ENCODE measurements at regions not wholly inside any gene's neighbourhood (a gene's known extent, or its start where the extent isn't known, plus 50 kb on each side); places are given as distances from the start of the nearest gene placed in this dataset.

DNA sequence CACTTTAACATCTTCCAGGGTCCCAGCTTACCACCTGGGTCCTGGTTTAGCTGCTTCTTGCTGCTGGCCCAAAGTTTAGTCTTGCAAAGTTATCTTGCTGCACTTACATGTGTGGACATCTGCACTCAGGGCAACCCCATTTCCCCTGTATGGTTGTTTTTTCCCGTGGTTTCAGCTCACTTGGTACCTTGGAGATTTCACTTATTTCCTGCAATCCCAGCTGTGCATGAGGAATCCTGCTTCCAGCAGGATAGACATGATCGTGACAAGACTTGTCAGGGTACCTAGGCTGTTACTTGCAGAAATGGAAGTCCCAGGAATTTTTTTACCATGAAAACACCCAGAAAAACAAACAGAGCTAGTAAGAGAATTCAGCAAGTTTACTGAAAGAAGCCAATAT, 95.9 kb upstream of the LEP start:
- H3K36me3 ChIP-seq, result no peaks in the 10 kb centered on the region
- no peaks in the 10 kb centered on the region for H3K27me3 ChIP-seq
- no peak overlapping the region for H3K4me3 ChIP-seq
- H4K20me1 ChIP-seq, result no peaks in the 10 kb centered on the region
- no peak overlapping the region for H3K9ac ChIP-seq
- H3K9me3 ChIP-seq (replicated peaks in 1 of 11), result peaks cover 14 to 26% (median 20%) of the 10 kb centered on the region in 11 experiments
- peaks cover 10 to 19% (median 16%) of the 10 kb centered on the region in 10 experiments for H3K4me1 ChIP-seq
- 0 out of 22 replicates have a peak overlapping the region, but pooled peaks of 1 of the 11 experiments have one; percentile 8 for H3K4me2 ChIP-seq
- TF ChIP-seq Cebpa-rat (IDR thresholded peaks at IDR 0.05), result no peak
- H3K27ac ChIP-seq, result no peak overlapping the region

DNA sequence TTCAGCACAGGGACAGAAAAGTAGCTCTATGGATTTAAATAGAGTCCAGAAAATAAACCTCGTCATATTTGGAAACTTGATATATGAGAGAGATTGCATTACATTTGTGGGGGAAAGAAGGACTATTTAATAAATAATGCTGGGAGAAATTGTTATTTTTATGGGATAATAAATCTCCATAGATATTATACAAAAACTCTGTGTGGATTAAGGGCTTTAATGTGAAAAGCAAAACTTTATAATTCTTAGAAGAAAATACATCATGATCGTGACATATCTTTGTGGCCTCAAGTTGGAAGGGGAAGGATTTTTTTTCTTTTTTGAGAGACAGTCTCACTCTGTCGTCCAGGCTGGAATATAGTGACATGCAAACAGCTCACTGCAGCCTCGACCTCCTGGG, 95.0 kb upstream of the LEP start:
- H3K9me3 ChIP-seq (replicated peaks in 1 of 11), result peaks cover 11 to 19% (median 15%) of the 10 kb centered on the region in 11 experiments; a peak in 21 of 22 replicates
- H3K27ac ChIP-seq, result no peak overlapping the region
- no peak overlapping the region for H3K4me2 ChIP-seq
- no peaks in the 10 kb centered on the region for H3K36me3 ChIP-seq
- H3K9ac ChIP-seq, result no peak overlapping the region
- H3K27me3 ChIP-seq, result no peaks in the 10 kb centered on the region
- no peak for TF ChIP-seq Cebpa-rat (IDR thresholded peaks at IDR 0.05)
- H3K4me3 ChIP-seq, result no peak overlapping the region
- H4K20me1 ChIP-seq, result no peaks in the 10 kb centered on the region
- peaks cover 10 to 28% (median 20%) of the 10 kb centered on the region in 10 experiments for H3K4me1 ChIP-seq

DNA sequence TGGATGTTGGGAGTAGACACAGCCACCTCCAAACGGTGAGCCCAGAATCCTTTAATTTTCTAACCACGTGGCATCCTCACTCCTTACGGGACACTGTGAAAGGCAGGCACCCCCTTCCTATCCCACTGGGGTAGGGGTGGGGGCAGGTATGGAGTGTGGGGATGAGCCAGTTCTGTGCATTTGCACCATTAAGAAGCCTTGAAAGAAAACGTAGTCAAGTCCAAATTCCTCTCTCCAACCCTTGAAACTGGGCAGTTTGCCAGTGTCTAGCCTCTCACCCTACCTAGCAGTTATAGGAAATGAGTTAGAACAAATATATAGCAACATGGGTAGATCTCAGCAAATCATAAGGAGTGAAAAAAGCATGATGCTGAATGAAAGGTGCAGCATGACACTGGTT, 92.4 kb upstream of the LEP start:
- H3K27me3 ChIP-seq, result no peaks in the 10 kb centered on the region
- peaks cover 13 to 36% (median 23%) of the 10 kb centered on the region in 10 experiments for H3K4me1 ChIP-seq
- no peak for TF ChIP-seq Cebpa-rat (IDR thresholded peaks at IDR 0.05)
- H3K4me2 ChIP-seq, result no peak overlapping the region
- peaks cover 5 to 7% (median 6%) of the 10 kb centered on the region in 11 experiments; a peak in 21 of 22 replicates for H3K9me3 ChIP-seq (replicated peaks in 1 of 11)
- no peaks in the 10 kb centered on the region for H4K20me1 ChIP-seq
- H3K9ac ChIP-seq, result no peak overlapping the region
- H3K36me3 ChIP-seq, result no peaks in the 10 kb centered on the region
- no peak overlapping the region for H3K4me3 ChIP-seq
- no peak overlapping the region for H3K27ac ChIP-seq

DNA sequence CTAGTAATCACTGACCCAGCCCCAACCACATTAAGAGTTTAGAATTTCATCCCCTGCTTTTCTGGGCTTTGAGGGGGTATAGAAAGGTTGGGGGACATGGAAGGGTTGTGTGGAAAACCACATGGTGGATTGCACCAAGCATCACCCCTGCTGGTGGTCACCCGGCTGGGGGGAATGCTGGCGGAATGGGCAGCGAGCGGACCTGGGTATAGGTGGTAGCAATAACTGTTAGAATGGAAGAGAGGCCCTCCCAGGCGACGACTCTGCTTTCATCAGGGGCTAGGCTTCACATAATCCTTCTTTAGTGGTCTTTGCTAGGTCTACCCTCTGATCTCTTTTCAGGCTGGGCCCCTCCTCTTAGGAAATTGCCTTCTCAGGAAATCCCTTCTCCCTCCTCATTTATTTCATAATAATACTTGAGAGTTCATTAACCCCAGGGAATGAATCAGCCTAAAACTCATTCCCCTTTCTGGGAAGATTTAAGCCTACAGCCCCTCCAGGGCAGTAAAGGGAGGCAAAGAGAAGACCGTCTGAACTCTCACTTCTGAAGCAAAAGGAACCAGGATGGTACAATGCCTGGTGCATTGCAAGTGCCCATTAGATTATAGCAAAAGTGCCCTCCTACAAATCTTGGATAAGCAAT, 90.7 kb upstream of the LEP start:
- Histone ChIP-seq H3K4me2 (peak overlapping the region in 7 of 11 experiments; percentile 2 to 72 (median 57); a peak in 11 of 22 replicates), H3K27ac (no peak overlapping the region), H3K9me3 (replicated peaks in 1 of 11) (no peaks in the 10 kb centered on the region), H3K4me1 (peaks cover 13 to 48% (median 25%) of the 10 kb centered on the region in 10 experiments), H3K27me3 (no peaks in the 10 kb centered on the region), H3K36me3 (no peaks in the 10 kb centered on the region), H3K4me3 (no peak overlapping the region), H3K9ac (no peak overlapping the region), H4K20me1 (no peaks in the 10 kb centered on the region)
- TF ChIP-seq Cebpa-rat (IDR thresholded peaks at IDR 0.05), result no peak

DNA sequence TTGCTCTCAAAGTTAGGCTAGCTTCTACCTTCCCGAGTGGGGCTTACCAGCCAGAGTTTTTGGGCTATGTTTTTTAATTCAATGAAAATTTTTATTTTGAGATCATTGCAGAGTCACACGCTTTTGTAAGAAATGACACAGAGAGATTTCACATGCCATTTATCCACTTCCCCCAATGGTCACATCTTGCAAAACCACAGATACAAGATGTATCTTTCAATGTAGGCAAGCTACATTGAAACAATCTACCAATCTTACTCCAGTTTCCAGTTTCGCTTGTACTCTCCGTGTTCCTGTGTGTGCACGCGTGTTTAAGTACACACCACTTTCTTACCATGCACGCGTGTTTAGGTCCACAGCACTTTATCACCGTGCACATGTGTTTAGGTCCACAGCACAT, 89.4 kb upstream of the LEP start:
- Histone ChIP-seq H4K20me1 (no peaks in the 10 kb centered on the region), H3K27me3 (no peaks in the 10 kb centered on the region), H3K36me3 (no peaks in the 10 kb centered on the region), H3K9me3 (replicated peaks in 1 of 11) (no peaks in the 10 kb centered on the region), H3K9ac (no peak overlapping the region), H3K4me1 (peaks cover 13 to 52% (median 25%) of the 10 kb centered on the region in 10 experiments), H3K4me2 (peak overlapping the region in 10 of 11 experiments; percentile 22 to 72 (median 56); a peak in 17 of 22 replicates), H3K4me3 (no peak overlapping the region), H3K27ac (peak overlapping the region in 3 of 11 experiments; percentile 13 to 40 (median 14); a peak in 4 of 22 replicates)
- no peak for TF ChIP-seq Cebpa-rat (IDR thresholded peaks at IDR 0.05)

DNA sequence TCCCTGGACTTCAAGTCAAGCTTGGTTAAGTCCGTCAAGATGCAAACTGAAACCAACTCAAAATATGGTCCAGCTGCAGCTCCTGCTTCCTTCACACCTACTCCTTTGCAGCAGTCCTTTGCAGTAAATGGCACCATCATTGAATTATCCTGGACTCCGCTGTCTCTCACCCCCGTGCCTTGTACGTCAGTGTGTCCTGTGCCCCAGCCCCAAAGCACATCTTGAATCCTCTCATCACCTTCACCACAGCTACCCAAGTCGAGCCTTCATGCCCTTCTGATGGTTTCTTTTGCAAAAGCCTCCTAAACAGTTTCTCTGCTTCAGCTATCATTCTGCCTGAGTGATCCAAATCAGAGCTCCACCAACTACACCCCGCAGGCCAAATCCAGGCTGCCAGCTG, 88.4 kb upstream of the LEP start:
- H3K36me3 ChIP-seq, result no peaks in the 10 kb centered on the region
- peak overlapping the region in 10 of 11 experiments; percentile 22 to 72 (median 54); a peak in 19 of 22 replicates for H3K4me2 ChIP-seq
- H3K4me1 ChIP-seq, result peaks cover 18 to 52% (median 31%) of the 10 kb centered on the region in 10 experiments
- H3K27ac ChIP-seq, result no peak overlapping the region
- no peak overlapping the region for H3K9ac ChIP-seq
- no peaks in the 10 kb centered on the region for H3K27me3 ChIP-seq
- no peak overlapping the region for H3K4me3 ChIP-seq
- H3K9me3 ChIP-seq (replicated peaks in 1 of 11), result no peaks in the 10 kb centered on the region
- no peak for TF ChIP-seq Cebpa-rat (IDR thresholded peaks at IDR 0.05)
- no peaks in the 10 kb centered on the region for H4K20me1 ChIP-seq

DNA sequence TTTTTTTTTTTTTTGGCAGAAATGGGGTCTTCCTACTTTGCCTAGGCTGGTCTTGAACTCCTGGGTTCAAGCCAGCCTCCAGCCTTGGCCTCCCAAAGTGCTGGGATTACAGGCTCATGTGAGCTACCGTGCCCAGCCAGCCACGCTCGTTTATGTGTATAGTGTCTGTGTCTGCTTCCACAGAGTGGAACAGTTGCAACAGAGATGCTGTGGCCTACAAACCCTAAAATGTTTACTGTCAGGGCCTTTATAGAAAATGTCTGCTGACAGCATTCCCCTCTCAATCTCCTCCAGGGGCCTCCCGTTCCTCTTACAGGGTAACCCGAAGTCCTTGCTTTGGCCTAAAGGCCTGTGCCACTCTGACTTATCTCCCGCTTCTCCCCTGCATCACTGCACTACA, 87.6 kb upstream of the LEP start:
- Histone ChIP-seq H3K4me2 (no peak overlapping the region), H3K9ac (no peak overlapping the region), H3K4me3 (no peak overlapping the region), H3K36me3 (no peaks in the 10 kb centered on the region), H3K4me1 (peaks cover 21 to 56% (median 34%) of the 10 kb centered on the region in 10 experiments), H4K20me1 (no peaks in the 10 kb centered on the region), H3K9me3 (replicated peaks in 1 of 11) (no peaks in the 10 kb centered on the region), H3K27ac (no peak overlapping the region), H3K27me3 (no peaks in the 10 kb centered on the region)
- TF ChIP-seq Cebpa-rat (IDR thresholded peaks at IDR 0.05), result no peak

DNA sequence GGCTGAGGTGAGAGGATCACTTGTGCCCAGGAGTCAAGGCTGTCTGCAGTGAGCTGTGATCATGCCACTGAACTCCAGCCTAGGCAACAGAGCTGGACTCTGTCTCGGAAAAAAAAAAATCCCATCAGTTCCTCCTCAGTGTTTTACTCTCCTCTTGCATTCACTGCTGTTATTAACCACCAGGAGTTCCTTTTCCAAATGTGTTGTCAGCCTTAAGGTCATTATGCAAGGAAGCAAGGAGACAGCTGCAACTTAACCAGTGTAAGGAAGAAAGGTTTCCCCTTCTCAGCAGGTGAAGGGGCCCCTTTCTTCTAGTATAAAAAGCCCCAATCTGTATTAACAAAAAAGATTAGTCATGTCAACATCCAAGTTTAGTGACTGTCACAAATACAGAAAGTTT, 86.6 kb upstream of the LEP start:
- H3K4me2 ChIP-seq, result peak overlapping the region in 3 of 11 experiments; percentile 29 to 70 (median 33); a peak in 6 of 22 replicates
- no peak overlapping the region for H3K4me3 ChIP-seq
- H3K27me3 ChIP-seq, result no peaks in the 10 kb centered on the region
- no peaks in the 10 kb centered on the region for H4K20me1 ChIP-seq
- H3K36me3 ChIP-seq, result no peaks in the 10 kb centered on the region
- no peaks in the 10 kb centered on the region for H3K9me3 ChIP-seq (replicated peaks in 1 of 11)
- no peak overlapping the region for H3K9ac ChIP-seq
- TF ChIP-seq Cebpa-rat (IDR thresholded peaks at IDR 0.05), result no peak
- peaks cover 21 to 56% (median 34%) of the 10 kb centered on the region in 10 experiments for H3K4me1 ChIP-seq
- H3K27ac ChIP-seq, result 0 out of 22 replicates have a peak overlapping the region, but pooled peaks of 1 of the 11 experiments have one; percentile 2

DNA sequence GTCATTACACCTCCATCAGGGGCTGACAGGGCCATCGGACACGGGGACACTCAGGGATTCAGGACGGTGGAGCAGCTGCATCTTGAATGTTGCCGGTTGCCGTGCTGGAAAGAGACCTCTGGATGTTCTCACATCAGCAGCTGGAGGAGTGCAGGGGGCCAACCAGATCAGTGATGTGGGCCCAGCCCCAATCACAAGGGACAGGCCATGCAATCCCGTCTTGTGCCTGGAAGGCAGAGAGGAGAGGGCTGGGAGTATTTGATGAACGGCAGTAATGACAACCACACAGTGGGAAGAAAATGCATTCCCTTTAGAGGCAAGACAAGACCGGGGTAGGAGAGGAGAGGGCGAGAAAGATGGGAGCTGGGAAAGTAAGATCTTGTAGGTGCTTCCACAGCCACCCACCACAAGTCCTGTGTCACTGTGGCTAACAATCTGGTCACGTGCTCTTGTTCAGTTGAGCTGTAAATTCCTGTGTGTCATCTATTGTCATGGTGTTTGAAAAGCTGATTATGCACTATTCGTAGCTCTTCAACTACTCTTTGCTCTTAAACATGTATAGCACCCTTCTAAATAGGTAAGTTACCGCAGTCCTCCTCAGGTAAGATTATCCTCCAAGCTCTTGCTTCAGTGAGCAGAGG, 85.9 kb upstream of the LEP start:
- Histone ChIP-seq H3K4me2 (peak overlapping the region in 3 of 11 experiments; percentile 29 to 70 (median 33); a peak in 5 of 22 replicates), H3K9me3 (replicated peaks in 1 of 11) (no peaks in the 10 kb centered on the region), H3K9ac (no peak overlapping the region), H3K4me1 (peaks cover 21 to 51% (median 33%) of the 10 kb centered on the region in 10 experiments), H3K27me3 (no peaks in the 10 kb centered on the region), H3K36me3 (no peaks in the 10 kb centered on the region), H3K27ac (0 out of 22 replicates have a peak overlapping the region, but pooled peaks of 1 of the 11 experiments have one; percentile 2), H4K20me1 (no peaks in the 10 kb centered on the region), H3K4me3 (no peak overlapping the region)
- TF ChIP-seq Cebpa-rat (IDR thresholded peaks at IDR 0.05), result no peak

Data from BLaER1 treated with 17β-estradiol and CSF1 and Interleukin-3, amounts not matched to agents 10 nM and 100 nM (cell line).